ENCODE measurements at regions not wholly inside any gene's neighbourhood (a gene's known extent, or its start where the extent isn't known, plus 50 kb on each side); places are given as distances from the start of the nearest gene placed in this dataset.
A peak's percentile ranks its signal among the peaks of the same experiment; 100 is the strongest.

DNA sequence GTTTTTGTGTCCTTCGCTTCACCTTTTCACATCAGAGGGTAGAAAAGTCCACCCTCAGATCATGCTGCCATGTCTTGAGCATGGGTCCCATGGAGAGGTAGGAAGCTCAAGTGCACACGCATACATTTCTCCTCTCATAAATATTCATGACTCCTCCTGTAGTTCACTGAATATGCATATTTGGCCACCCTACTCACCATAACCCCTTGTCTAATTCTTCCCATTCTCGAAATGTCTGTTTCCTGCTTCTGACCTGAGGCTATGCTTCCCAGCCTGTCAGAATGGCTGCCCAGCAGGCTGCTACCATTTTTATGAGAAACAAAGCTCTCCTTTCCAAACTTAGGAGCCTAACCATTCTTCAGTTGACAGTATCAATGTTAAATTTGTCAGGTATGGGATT lies 86.5 kb downstream of the ADRA2C start:
- DNase-seq (ENCODE audit: low spot score): no peak

DNA sequence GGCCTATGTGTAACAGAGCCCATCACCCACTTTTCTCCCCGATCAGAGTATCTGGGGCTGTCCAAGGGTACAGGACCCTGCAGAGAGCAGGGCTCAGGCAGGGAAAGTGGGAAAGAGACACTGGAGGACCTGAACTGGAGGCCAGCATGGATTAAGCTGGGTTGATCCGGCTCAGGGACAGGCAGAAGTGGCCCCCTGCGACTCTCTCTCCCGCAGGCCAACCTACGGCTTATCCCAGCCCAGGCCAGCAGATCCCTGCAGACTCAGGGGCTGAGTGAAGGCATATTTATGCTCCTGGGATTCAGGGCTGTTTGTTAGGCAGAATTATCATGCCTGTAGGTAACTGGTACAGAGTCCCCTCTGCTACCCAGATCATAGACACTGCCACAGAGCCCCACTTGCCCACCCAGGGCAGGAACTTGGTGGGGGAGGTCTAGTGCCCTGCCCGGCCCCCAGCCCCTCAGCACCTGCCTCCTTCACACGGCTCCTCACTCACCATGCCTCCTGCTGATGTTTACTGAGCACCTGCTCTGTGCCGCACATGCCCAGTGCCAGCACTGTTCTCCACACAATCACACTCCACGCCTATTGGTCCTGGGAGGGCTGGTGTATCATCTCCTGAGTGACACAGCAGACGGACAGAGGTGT lies 87.3 kb downstream of the ADRA2C start:
- no peak for DNase-seq (ENCODE audit: low spot score)

DNA sequence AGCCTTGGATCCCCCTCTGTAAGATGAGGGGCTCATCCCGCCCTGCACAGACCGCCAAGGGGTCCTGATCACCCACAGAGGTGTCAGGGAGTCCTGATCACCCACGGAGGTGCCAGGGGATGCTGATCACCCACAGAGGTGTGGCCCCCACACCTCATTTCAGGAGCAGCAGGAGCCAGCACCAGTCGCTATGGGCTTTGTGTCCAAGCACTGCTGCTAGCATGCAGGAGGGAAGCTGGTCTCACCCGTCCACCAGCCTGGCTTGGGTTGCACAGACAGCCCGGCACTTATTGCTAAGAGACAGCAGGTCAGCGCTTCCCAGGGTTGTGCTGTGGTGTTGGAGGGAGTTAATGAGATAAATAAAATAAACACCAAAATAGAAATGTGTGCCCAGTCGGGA lies 88.5 kb downstream of the ADRA2C start:
- DNase-seq (ENCODE audit: low spot score): no peak

DNA sequence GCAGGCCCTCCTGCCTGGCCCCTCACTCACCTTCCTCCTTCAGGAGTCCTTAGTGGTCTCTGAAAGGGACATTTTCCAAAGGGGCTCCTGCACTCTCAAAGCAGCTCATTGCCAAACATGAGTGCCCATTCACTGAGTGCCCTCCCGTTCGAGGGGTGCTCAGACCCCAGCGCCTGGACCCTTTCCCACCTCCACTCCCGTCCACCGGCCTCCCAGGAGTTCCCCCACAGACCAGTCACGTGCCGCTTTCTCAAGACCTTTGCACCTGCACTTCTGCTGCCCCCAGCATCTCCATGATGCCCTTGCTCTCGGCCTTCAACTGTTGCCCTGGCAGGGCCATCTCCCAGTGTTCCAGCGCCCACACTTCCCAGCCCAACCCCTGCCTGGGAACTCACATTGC lies 89.5 kb downstream of the ADRA2C start:
- no peak for DNase-seq (ENCODE audit: low spot score)

DNA sequence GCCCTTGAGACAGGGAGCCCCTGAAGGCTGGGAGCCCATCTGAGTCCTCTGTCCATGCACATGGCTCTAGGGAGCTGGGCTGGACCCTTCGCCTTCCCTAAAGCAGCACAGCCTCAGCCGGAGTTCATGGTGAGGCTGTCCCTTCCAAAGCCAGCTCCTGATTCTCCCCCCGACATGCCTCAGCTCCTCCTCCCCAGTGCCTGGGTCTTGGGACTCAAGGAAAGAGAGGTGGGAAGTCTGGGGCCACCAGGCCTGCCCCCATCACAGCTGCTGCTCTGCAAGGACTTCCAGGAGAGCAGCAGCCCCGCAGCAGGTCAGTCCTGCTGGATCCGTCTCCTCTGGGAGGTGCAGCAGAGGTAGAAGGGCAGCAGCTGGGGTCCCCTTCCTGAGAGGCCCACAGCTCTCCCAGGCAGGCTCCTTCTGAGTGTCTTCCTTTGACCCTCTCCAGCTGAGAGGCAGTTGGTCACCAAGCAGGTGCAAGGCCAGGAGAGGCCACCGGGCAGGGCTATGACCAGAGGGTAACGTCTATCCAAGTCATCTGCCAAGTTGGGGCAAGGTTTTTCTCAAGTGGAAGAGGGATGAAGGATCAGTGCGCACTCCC lies 90.5 kb downstream of the ADRA2C start:
- no peak for DNase-seq (ENCODE audit: low spot score)

DNA sequence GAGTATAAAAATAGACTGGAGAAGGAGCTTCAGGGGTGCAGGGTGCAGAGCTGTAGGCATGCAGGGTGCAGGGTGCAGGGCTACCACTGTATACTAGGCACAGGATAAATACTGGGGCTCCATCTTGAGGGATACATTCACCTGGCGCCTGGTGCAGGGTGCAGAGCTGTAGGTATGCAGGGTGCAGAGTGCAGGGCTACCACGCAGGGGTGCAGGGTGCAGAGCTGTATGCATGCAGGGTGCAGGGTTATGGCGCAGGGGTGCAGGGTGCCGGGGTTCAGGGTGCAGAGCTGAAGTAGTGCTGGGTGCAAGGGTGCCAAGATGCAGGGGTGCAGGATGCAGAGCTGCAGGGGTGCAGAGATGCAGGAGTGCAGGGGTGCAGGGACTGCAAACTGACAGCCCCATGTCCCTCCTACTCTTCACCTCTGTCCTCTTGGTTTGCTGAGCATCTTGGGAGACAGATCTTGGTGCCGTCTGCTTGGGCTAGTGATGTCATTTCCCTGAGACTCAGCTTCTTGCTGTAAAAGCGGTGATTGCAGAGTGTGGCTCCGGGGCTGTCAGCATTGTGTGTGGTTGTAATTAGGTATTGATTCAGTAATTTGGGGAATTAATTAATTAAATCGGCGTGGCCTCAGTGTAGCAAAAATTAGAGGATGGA lies 91.2 kb downstream of the ADRA2C start:
- DNase-seq (ENCODE audit: low spot score): peak; percentile 58

DNA sequence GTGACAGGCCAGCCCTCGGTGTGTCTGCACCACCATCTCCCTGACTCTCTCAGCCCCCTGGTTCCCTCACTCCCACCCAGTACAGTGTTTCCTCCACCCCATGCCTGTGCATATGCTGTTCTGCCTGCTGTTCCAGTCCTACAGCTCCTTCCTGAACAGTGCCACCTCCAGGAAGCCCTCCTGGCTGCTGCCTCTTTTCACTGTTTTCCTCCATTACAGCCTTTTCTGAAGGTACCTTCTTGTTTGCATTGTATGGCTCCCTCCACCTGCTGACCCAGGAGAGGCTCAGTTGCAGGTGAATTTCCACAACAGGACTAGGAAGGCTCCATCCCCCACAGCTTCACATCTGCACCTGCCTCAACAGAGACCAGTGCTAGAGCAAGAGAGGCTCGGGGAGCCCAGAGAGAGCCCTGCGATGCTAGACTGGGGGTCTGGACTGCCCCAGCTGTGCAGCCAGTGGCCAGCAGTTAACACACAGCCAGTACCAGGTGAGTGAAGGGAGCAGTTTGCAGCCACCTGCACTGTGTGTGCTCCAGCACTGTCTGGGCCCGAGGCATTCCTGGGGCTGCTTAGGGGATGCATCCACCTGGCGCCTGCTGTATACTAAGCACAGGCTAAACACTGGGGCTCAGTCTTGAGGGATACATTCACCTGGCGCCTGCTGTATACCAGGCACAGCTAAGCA lies 92.0 kb downstream of the ADRA2C start:
- DNase-seq (ENCODE audit: low spot score): no peak

DNA sequence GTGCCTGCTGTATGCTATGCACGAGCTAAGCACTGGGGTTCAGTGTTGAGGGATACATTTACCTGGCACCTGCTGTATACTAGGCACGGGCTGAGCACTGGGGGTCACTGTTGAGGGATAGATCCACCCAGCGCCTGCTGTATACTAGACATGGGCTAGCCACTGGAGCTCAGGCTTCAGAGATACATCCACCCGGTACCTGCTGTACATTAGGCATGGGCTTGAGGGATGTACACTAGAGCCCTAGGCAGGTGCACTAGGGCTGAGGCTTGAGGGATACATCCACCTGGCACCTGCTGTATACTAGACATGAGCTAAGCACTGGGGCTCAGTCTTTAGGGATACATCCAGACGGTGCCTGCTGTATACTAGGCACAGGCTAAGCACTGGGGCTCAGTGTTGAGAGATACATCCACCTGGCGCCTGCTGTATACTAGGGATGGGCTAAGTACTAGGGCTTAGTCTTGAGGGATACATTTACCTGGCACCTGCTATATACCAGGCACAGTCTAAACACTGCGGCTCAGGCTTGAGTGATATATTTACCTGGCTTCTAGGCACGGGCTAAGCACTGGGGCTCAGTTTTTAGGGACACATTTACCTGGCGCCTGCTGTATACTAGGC lies 92.7 kb downstream of the ADRA2C start:
- no peak for DNase-seq (ENCODE audit: low spot score)

DNA sequence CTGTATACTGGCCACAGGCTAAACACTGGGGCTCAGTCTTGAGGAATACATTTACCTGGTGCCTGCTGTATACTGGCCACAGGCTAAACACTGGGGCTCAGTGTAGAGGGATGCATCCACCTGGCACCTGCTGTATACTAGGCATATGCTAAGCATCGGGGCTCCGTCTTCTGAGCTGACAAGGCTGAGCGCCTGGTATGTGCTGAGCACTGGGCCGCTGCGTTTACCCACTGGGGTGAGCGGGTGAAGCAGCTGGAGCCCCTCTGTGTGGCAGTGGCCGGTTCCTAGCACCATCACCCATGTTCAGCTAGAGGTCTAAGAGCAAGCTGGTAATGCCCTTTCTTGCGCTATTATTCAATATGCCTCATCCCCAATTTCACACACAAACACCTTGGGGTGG lies 93.4 kb downstream of the ADRA2C start:
- DNase-seq (ENCODE audit: low spot score): no peak

DNA sequence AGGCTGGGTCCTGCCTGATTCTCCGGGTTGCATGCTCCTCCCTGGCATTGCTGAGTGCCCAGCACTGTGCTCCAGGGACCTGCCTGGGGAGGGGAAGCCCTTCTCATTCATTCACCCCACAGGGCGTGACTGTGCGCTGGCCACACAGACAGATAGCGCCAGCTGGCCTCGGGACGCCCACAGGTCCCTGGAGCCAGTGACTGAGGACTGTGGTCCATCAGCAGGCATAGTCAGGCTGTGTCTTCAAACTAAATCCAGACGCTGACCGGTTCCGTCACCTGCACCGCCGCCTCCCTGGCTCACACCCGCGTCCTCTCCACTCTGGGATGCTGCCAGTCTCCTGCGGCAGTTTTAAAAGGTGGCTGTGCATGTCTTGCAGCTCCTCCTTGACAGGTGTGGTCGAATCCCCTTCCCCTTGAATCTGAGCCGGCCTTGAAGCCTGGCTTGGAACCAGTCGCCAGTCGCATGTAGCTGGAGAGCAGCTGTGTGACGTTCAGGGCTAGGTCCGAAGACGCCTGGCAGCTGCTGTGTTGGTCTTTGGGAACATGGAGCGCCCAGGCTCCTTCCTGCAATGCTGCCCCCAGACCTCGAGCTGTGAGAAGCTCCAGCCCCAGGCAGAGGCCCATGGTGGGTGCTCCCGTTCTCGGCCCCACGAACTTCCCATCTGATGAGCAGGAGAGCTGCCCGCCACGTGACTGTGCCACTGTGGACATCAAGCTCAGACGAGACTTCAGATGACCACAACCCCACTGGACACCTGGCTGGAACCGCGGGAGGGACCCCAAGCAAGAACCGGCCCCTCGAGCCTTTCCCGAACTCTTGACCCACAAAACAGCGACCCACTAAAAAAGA lies 94.1 kb downstream of the ADRA2C start:
- DNase-seq (ENCODE audit: low spot score): no peak

DNA sequence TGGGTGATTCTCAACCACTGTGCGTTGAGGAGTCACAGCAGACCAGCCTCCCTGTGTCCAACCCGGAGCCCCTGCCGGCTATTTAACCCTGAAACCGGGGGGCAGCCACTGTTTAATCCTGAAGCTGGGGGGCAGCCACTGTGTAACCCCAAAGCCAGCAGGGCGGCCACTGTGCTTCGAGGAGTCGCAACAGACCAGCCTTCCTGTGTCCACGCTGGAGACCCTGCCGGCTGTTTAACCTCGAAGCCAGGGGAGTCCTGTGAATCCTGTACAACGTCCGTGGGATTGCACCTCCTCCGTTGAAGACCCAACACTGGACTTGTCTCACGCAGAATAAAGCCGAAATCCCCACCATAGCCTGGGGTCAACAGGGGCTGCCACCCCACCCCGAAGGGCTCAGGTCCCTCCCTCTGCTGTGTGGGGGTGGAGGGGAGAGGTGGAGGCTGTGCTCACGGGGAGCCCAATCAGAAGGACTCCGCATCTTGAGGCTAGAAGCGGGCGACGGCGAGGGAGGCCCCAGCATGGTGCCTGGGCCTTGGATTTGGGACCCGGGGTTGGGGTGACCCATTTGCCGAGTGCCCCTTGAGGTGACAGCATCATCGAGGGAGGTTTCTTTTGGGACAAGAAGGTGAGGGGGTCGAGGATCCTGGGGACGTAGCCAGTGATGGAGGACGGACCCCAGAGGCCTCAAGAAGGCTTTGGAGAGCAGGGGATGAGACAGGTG lies 94.9 kb downstream of the ADRA2C start:
- DNase-seq (ENCODE audit: low spot score): no peak

DNA sequence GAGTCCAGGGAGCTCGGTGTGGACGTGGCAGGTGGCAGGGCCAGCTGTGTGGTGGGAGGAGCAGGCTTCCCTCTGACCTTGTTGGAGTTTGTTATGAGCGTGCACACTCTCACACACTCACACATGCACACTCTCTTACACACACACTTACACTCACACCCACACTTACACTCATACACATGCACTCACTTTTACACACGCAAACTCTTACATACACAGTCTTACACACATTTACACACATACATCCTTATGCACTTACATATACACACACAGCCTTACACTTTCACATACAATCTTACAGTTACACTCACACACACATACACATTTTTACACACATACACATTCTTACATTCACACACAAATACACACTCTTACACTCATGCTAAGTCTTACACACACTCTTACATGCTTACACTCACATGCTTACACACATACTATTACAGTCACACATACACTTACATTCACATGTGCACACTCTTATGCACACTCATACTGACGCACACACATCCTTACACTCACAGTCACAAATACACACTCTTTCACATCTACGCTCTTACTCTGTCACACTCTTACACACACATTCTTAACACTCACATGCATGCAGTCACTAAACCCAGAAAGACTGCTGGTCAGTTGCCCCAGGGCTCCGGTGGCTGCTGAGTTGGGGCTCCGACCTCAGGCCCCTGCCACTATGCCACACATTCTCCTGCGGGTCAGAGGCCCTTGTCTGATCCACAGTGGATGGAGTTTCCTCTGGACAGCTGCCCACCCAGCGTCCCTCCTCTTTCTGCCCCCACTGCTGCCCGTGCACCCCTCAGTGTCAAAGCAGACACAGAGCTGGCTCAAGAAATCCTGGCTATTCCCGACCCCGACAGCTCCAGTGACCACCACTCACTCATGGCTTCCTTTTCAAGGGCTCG lies 95.8 kb downstream of the ADRA2C start:
- no peak for DNase-seq (ENCODE audit: low spot score)

DNA sequence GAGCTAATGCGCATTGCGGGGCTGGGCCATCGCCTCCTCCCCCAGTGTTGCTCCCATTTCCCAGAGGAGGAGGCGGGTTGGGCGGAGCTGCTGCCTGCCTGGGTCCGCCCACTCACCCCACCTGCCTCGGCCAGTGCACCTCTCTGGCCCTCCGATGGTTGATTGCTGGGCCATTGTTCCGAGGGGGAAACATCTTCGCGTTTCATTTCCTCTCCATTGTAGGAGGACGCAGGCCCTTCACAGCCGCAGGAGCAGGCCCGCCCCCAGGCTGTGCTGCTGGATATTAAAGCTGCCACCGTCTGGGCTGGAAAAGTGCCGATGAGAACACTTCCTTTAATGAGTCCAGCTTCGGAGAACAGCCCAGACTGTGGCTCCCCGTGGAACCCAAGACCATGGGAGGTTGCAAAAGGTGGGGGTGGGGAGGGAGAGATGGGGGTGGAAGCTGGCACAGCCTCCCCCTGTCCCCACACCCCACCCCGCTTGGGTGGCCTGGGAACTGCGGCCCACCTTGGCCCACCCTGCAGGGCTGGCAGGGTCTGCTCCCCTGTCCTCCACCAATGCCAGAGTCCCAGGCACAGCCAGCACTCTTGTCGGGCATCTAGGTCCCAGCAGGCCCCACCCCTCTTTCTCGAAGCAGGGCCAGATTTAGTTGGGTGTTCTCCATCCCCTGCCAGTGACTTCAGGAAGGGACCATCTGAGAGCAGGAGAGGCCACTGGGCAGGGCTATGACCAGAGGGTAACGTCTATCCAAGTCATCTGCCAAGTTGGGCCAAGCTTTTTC lies 96.6 kb downstream of the ADRA2C start:
- no peak for DNase-seq (ENCODE audit: low spot score)

DNA sequence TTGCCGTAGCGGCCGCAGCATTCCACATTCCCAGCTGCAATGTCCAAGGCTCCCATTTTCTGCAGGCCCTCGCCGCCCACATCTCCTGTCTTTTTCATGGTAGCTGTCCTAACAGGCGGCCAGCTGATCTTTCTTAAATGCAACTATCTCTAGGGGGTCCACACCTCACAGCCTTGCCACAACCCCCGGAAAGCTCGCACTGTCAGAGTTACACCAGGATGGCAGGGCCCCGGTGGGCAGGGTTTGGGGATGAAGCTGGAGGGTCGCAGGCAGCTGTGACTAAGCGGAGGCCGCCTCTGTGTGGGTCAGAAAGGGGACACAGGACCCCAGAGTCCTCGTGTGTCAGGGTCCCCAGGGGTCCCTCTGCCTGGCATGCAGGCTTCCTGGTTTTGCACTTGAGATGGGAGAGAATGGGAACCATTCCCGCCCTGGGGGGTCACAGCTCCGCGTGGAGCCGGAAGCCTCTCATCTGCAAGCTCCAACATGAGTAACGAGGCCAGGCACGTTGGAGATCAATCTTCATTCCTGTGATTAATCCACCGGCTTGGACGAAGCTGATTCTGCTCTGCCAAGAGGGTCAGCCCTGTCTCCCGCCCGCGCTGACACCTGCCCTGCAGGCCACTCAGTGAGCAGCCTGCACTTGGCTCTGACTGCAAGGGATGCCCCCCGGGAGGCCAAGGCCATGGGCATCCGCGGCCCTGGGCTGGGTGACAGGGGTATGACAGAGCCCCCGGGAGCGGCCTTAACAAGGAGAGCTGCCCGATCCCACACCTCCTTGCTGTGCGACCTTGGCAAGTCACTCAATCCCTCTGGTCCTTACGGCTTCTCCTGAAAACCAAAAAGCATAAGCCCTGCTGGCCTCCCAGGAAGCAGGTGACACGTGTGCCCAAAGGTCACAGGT lies 97.9 kb downstream of the ADRA2C start:
- DNase-seq (ENCODE audit: low spot score): no peak

DNA sequence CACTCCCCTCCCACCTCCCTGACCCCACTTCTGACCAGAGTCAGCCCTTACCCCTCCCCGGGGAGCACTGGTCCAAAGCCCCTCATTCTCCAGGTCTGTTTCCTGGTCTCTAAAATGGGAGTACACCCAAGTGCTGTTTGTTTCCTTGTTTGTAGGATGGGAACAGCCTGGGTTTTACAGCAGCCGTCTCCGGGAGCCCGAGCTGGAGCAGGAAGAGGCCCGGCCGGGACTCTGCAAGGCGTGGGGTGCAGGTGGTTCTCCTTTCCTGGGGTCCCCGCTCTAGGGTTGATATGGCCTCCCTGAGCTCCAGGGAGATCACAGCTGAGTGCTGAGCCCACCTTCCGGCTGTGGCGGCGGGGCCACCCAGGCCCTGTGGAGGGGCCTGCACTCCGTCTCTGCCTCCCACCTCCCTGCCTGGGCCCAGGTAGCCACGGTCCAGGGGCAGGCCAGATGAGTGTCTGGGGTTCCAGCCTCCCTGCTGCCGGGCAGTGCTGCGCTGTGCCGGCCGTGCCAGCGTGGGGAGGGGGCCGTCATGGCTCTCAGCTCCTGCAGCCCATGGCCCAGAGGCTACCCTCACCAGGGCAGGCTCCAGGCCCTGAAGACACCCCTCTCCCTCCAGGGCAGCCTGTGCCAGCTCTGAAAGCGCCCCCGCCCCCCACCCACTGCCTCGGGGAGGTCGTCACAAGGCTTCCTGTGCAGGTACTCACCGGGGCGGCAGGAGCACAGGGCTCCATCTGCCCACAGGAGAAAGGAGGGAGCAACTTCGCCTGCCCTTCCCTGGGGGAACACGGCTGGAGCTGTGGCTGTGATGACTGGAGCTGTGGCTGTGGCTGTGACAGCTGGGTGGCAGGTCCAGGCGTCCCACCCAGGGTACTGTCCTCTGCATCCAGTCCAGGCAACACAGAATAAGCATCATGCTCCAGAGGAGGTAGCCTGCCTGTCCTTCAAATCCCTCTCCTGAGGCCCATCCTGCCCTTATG lies 98.8 kb downstream of the ADRA2C start:
- DNase-seq (ENCODE audit: low spot score): no peak

DNA sequence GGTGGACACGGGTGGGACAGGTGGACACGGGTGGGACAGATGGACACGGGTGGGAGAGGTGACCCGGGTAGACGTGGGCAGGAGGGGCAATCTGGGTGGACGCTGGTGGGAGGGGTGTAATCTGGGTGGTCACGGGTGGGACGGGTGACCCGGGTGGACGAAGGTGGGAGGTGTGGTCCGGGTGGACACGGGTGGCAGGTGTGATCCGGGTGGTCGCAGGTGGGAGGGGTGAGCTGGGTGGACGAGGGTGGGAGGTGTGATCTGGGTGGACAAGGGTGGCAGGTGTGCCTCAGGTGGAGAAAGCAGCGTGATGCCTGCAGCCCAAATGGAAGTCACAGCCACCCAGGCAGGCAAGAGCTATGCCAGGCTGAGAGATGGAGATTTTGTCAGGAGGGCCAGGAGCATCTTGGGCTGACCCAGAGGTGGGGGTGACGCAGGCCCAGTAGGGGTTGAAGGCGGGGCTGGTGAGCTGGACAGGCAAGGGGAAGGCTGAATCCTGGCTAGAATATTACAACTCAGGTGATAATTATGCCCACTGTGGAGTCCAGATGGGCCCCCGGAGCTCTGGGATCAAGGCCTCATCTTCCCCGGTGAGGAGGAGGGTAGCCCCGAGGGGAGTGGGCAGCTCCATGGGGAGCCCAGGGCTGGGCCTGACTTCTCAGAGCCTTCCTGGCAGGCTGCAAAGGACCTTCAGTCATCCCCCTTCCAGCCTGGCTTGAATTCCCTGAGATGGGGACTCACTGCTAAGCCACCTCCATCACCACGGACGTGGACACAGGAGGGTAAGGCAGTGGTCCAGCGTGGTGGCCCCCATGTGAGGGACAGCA lies 100.0 kb downstream of the ADRA2C start:
- DNase-seq (ENCODE audit: low spot score): no peak
